ENCODE measurements at regions not wholly inside any gene's neighbourhood (a gene's known extent, or its start where the extent isn't known, plus 50 kb on each side); places are given as distances from the start of the nearest gene placed in this dataset.
"Not testable (repeated sequence)": the region's sequence is repeated elsewhere in the genome, so short reads cannot be mapped to it uniquely, and the experiment has no call there.

DNA sequence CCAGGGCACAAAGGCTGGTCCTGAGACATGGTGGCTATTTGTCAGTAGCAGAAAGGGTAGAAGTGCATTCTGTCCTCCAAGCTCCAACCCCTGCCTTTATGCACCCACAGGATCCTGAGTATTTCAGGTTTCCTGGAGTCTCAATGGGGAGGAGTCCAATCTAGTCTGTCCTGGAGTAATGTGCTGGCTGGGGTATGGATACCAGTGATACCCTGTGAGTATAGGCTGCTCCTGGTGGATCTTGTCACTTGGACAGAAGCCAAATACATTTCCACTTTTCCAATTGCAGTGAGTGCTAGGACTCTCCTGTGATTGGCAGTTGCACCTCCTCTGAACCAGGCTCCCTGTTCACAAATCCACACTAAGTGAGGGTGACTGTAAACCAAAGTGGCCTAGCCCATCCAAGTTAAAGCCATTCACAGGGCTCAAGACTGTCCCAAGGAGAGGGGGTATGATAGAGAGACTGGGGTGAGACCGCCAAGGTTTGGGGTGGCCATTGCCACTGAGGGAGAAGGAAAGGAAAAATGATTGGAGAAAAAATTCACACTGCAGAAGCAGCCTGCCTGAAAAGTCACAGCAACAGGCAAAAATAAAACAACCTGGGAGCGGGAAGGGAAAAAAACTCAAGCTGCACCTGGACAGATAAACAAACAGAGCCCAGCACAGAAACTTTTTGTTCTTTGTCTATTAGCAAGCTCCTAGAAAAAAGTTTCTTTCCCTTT lies 163.4 kb upstream of the ETV3 start:
- Histone ChIP-seq H3K27me3 (ENCODE audit: control insufficient read depth, insufficient read depth, low read length) (no peaks in the 10 kb centered on the region), H3K27ac (ENCODE audit: low read length) (no peak overlapping the region), H3K9me3 (replicated peaks; ENCODE audit: control insufficient read depth, low read depth, low read length) (no peaks in the 10 kb centered on the region), H3K36me3 (ENCODE audit: control insufficient read depth, insufficient read depth, low read length) (no peaks in the 10 kb centered on the region), H3K4me3 (ENCODE audit: low read length) (no peak overlapping the region), H3K4me1 (ENCODE audit: control insufficient read depth, insufficient read depth, low read length) (no peaks in the 10 kb centered on the region)
- DNase-seq = no peak
- WGBS (ENCODE audit: insufficient coverage) = no CpG with 5 or more reads among the region's 2 CpGs

DNA sequence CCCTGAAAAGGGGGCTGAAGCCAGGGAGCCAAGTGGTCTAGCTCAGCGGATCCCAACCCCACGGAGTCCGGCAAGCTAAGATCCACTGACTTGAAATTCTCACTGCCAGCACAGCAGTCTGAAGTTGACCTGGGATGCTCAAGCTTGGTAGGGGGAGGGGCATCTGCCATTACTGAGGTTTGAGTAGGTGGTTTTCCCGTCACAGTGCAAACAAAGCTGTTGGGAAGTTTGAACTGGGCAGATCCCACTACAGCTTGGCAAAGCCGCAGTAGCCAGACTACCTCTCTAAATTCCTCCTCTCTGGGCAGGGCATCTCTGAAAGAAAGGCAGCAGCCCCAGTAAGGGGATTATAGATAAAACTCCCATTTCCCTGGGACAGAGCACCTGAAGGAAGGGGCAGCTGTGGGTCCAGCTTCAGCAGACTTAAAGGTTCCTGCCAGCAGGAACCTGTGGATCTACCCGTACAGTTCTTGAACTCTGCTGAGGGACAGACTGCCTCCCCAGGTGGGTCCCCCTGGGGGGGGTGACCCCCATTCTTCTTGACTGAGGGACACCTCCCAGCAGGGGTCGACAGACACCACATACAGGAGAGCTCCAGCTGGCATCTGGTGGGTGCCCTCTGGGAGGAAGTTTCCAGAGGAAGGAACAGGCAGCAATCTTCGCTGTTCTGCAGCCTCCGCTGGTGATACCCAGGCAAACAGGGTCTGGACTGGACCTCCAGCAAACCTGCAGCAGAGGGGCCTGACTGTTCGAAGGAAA lies 156.4 kb upstream of the ETV3 start:
- not testable (repeated sequence) for H3K9me3 ChIP-seq (replicated peaks; ENCODE audit: control insufficient read depth, low read depth, low read length); DNase-seq; H3K27me3 ChIP-seq (ENCODE audit: control insufficient read depth, insufficient read depth, low read length); H3K4me1 ChIP-seq (ENCODE audit: control insufficient read depth, insufficient read depth, low read length); H3K36me3 ChIP-seq (ENCODE audit: control insufficient read depth, insufficient read depth, low read length); H3K4me3 ChIP-seq (ENCODE audit: low read length); H3K27ac ChIP-seq (ENCODE audit: low read length)
- WGBS (ENCODE audit: insufficient coverage) = 90% methylated on average over 7 of the region's 10 CpGs

DNA sequence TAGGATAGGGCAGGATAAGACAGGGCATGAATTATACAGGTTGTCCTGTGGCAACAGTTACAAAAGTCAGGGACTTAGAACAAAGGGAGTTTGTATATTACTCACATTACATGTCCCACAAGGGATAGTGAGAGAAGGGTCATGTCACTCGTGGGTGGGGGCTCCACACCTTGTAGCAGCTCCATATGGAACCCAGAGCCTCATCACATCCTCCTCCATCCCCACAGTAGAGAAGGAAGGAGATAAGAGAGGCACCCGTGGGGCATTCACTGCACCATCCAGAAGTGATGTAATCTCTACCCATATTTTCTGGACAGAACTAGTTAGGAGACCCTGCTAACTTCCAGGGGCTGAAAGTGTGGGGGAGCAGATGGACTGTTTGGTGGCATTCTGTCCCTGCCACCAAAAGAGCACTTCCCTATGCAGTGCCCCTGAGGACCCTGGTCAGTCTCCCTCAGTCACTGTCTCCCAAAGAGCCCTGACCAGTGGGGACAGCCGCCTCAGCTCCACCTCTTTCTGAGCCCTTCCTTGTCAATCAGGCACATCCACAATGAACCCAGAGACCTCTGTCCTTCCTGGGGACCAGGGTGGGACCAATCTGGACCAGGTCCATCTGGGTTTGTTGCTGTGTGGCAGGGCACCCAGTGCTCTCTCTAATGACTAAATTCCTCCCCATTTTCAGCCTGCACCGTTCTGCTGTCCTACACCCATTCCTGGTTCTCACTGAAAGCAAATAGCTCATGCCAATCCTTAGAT lies 154.8 kb upstream of the ETV3 start:
- Histone ChIP-seq H3K9me3 (replicated peaks; ENCODE audit: control insufficient read depth, low read depth, low read length) (no peaks in the 10 kb centered on the region), H3K27ac (ENCODE audit: low read length) (no peak overlapping the region), H3K27me3 (ENCODE audit: control insufficient read depth, insufficient read depth, low read length) (peaks cover 2% of the 10 kb centered on the region), H3K4me3 (ENCODE audit: low read length) (no peak overlapping the region), H3K36me3 (ENCODE audit: control insufficient read depth, insufficient read depth, low read length) (no peaks in the 10 kb centered on the region), H3K4me1 (ENCODE audit: control insufficient read depth, insufficient read depth, low read length) (no peaks in the 10 kb centered on the region)
- 80% methylated on average over 2 of the region's 4 CpGs for WGBS (ENCODE audit: insufficient coverage)
- DNase-seq = no peak

DNA sequence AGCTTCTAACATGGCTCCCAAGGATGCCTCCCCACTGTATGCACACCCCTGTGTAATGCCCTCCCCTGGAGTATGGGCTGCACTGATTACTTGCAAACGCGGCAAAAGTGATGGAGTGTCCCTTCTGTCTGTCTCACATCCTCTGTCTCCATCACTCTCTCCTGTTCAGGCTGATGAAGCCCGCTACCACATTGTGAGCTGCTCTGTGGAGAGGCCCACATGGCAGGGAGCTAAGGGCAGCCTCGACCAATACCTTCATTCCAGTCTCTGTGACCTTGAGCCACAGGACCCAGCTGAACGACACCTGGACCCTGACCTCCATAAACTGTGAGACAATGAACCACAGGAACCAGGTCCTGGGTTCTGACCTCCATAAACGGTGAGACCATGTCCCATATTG lies 154.1 kb upstream of the ETV3 start:
- 73% methylated on average over 4 of the region's 6 CpGs for WGBS (ENCODE audit: insufficient coverage)
- Histone ChIP-seq H3K4me1 (ENCODE audit: control insufficient read depth, insufficient read depth, low read length) (no peaks in the 10 kb centered on the region), H3K9me3 (replicated peaks; ENCODE audit: control insufficient read depth, low read depth, low read length) (no peaks in the 10 kb centered on the region)

DNA sequence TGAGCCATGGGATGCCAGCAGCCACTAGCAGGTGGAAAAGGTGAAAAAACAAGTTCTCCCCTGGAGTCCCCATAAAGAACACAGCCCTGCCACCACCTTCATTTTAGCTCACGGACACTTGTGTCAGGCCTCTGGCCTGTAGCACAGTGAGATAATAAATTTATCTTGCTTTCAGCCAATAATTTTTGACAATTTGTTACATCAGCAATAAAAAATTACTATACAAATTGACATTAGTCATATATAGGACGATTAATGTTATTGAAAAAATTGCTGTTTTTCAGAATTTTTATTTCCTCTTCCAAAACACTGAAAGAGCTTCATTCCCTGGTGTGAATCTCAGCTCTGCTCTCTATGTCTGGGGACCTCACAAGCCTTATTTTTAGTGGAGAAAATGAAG lies 152.9 kb upstream of the ETV3 start:
- Histone ChIP-seq H3K27me3 (ENCODE audit: control insufficient read depth, insufficient read depth, low read length) (peaks cover 2% of the 10 kb centered on the region), H3K27ac (ENCODE audit: low read length) (no peak overlapping the region), H3K9me3 (replicated peaks; ENCODE audit: control insufficient read depth, low read depth, low read length) (no peaks in the 10 kb centered on the region), H3K36me3 (ENCODE audit: control insufficient read depth, insufficient read depth, low read length) (no peaks in the 10 kb centered on the region), H3K4me3 (ENCODE audit: low read length) (no peak overlapping the region), H3K4me1 (ENCODE audit: control insufficient read depth, insufficient read depth, low read length) (no peaks in the 10 kb centered on the region)
- no peak for DNase-seq
- WGBS (ENCODE audit: insufficient coverage) = no CpG with 5 or more reads among the region's 2 CpGs

More for the DNA sequence above, 154.1 kb upstream of the ETV3 start:
- no peak for DNase-seq
- Histone ChIP-seq H3K27ac (ENCODE audit: low read length) (no peak overlapping the region), H3K4me3 (ENCODE audit: low read length) (no peak overlapping the region), H3K36me3 (ENCODE audit: control insufficient read depth, insufficient read depth, low read length) (no peaks in the 10 kb centered on the region), H3K27me3 (ENCODE audit: control insufficient read depth, insufficient read depth, low read length) (peaks cover 2% of the 10 kb centered on the region)

DNA sequence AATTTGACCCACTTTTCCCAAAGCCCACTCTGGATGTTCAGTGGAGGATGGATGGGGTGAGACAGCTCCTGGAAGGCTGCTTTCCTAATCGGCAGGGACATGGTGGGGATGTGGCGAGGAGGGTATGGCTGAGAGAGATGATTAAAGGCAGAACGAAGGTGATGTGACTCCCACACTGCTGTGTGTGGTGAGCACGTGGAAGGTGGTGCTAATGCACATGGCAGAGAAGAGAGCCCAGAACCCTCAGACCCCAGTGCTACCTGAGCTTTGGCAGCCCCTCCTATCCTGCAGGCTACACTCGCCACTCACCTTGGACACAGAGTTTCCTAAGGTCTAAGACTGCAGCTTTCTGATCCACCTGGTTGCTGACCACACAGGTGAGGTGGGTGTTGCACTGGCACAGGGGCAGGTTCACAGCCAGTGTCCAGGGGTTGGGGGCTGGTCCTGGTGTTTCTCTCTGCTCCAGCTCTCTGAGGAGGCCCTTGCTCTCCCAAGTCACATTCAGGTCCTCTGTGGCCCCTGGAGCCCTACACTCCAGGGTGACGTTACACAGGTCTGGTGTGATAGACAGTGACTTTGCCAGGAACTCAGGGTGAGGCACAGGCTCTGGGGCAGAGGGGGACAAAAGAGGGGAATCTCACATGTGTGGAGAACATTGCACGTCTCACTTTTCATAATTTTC lies 151.4 kb upstream of the ETV3 start:
- Histone ChIP-seq H3K27ac (ENCODE audit: low read length) (no peak overlapping the region), H3K9me3 (replicated peaks; ENCODE audit: control insufficient read depth, low read depth, low read length) (no peaks in the 10 kb centered on the region), H3K36me3 (ENCODE audit: control insufficient read depth, insufficient read depth, low read length) (no peaks in the 10 kb centered on the region), H3K4me1 (ENCODE audit: control insufficient read depth, insufficient read depth, low read length) (no peaks in the 10 kb centered on the region), H3K27me3 (ENCODE audit: control insufficient read depth, insufficient read depth, low read length) (no peaks in the 10 kb centered on the region), H3K4me3 (ENCODE audit: low read length) (no peak overlapping the region)
- no peak for DNase-seq
- 61% methylated on average over 4 of the region's 7 CpGs for WGBS (ENCODE audit: insufficient coverage)

DNA sequence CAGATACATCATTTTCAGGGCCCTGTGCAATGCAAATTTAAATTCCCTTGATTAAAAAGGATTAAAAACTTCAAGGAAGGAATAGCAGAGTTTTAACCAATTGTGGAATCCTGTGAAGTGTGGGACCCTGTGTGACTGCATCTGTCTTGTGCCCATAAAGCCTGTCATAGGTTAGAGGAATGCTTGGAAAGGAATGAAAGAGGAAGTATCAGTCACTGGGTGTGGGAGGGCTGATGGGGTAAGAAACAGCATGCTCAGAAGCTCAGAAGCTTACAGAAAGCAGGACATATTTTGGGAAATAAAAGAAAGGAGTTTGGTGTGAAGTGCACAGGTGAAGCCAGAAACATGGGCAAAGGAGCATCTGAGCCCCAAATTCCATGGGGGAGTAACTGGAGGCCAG lies 150.8 kb upstream of the ETV3 start:
- Histone ChIP-seq H3K36me3 (ENCODE audit: control insufficient read depth, insufficient read depth, low read length) (no peaks in the 10 kb centered on the region), H3K9me3 (replicated peaks; ENCODE audit: control insufficient read depth, low read depth, low read length) (no peaks in the 10 kb centered on the region), H3K27me3 (ENCODE audit: control insufficient read depth, insufficient read depth, low read length) (no peaks in the 10 kb centered on the region), H3K4me3 (ENCODE audit: low read length) (no peak overlapping the region), H3K4me1 (ENCODE audit: control insufficient read depth, insufficient read depth, low read length) (no peaks in the 10 kb centered on the region), H3K27ac (ENCODE audit: low read length) (no peak overlapping the region)
- no peak for DNase-seq

DNA sequence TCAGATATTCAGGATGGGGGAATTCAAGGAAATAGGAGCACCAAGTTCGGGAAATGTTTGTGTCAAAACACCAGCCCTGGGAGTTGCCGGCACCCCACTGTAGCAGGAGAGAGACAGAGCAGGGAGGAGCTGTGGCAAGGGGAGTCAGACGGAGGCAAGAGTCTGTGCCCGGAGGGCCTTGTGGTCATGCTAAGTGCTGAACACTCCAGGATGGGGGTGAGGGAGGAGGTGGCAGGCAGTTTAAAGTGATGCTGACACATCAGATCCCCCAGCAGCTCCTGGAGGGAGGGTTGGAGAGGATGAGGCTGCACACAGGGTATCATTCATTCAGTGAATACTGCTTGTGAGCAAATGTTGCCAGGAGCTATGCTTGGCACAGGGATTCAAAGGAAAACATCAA lies 150.3 kb upstream of the ETV3 start:
- Histone ChIP-seq H3K27ac (ENCODE audit: low read length) (no peak overlapping the region), H3K27me3 (ENCODE audit: control insufficient read depth, insufficient read depth, low read length) (no peaks in the 10 kb centered on the region), H3K4me1 (ENCODE audit: control insufficient read depth, insufficient read depth, low read length) (no peaks in the 10 kb centered on the region), H3K36me3 (ENCODE audit: control insufficient read depth, insufficient read depth, low read length) (no peaks in the 10 kb centered on the region), H3K4me3 (ENCODE audit: low read length) (no peak overlapping the region), H3K9me3 (replicated peaks; ENCODE audit: control insufficient read depth, low read depth, low read length) (no peaks in the 10 kb centered on the region)
- DNase-seq = no peak
- 43% methylated on average over 4 of the region's 4 CpGs for WGBS (ENCODE audit: insufficient coverage)

DNA sequence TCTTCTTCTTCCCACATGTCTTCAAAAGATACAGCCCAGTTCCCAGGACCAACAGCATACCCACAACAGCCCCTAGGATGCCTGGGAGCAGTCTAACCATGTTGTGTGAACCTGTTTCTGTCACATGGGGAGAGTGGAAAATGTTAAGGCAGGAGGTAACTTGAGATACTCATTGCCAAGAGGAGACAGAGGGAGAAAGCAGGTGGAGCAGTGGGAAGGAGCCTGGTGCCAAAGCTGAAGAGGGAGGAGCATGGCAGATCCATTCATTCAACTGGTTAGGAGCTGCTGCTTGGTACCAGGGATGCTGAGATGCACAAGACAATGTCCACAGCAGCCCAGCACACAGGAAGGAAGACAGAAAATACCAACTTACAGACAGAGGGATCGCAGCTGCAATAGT lies 149.8 kb upstream of the ETV3 start:
- Histone ChIP-seq H3K4me3 (ENCODE audit: low read length) (no peak overlapping the region), H3K4me1 (ENCODE audit: control insufficient read depth, insufficient read depth, low read length) (no peaks in the 10 kb centered on the region), H3K9me3 (replicated peaks; ENCODE audit: control insufficient read depth, low read depth, low read length) (no peaks in the 10 kb centered on the region), H3K27ac (ENCODE audit: low read length) (no peak overlapping the region), H3K36me3 (ENCODE audit: control insufficient read depth, insufficient read depth, low read length) (no peaks in the 10 kb centered on the region), H3K27me3 (ENCODE audit: control insufficient read depth, insufficient read depth, low read length) (no peaks in the 10 kb centered on the region)
- no CpG with 5 or more reads among the region's 1 CpG for WGBS (ENCODE audit: insufficient coverage)
- DNase-seq = no peak

DNA sequence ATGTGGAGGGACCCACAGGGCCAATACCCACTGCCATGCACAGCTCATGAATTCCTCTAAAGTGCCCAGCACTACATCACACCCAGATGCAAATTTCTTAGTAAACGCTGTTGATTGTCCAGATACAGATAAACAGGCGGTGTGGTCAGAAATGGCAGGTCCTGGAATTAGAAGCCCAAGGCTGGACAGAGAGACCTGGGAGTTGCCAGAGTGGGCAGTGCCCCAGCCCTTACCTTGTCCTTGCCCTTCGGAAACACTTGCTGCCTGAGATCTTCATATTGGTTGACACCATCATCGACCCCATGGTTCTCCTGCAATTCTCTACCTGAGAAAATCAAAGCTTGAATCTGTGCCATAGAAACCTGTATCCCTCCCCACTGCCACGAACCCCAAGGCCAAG lies 149.3 kb upstream of the ETV3 start:
- Histone ChIP-seq H3K36me3 (ENCODE audit: control insufficient read depth, insufficient read depth, low read length) (no peaks in the 10 kb centered on the region), H3K4me1 (ENCODE audit: control insufficient read depth, insufficient read depth, low read length) (no peaks in the 10 kb centered on the region), H3K27me3 (ENCODE audit: control insufficient read depth, insufficient read depth, low read length) (no peaks in the 10 kb centered on the region), H3K9me3 (replicated peaks; ENCODE audit: control insufficient read depth, low read depth, low read length) (no peaks in the 10 kb centered on the region), H3K4me3 (ENCODE audit: low read length) (no peak overlapping the region), H3K27ac (ENCODE audit: low read length) (no peak overlapping the region)
- WGBS (ENCODE audit: insufficient coverage) = 90% methylated on average over 4 of the region's 5 CpGs
- no peak for DNase-seq
